Neural progenitor cell (in vitro differentiated cells): ENCODE measurements at regions not wholly inside any gene's neighbourhood (a gene's known extent, or its start where the extent isn't known, plus 50 kb on each side); places are given as distances from the start of the nearest gene placed in this dataset.

Experiments used
- CTCF ChIP-seq: fragments of 200-600 bp; sonication (generic); IDR thresholded peaks from 2 replicates; pipeline ENCODE4 v1.5.1; 2017; ENCODE audit warnings: antibody characterized with exemption, mild to moderate bottlenecking
- EZH2 ChIP-seq: fragments of 200-600 bp; sonication (generic); IDR thresholded peaks from 2 replicates; pipeline ENCODE4 v1.6.1; 2017; ENCODE audit warnings: antibody characterized with exemption, mild to moderate bottlenecking, moderate library complexity

DNA sequence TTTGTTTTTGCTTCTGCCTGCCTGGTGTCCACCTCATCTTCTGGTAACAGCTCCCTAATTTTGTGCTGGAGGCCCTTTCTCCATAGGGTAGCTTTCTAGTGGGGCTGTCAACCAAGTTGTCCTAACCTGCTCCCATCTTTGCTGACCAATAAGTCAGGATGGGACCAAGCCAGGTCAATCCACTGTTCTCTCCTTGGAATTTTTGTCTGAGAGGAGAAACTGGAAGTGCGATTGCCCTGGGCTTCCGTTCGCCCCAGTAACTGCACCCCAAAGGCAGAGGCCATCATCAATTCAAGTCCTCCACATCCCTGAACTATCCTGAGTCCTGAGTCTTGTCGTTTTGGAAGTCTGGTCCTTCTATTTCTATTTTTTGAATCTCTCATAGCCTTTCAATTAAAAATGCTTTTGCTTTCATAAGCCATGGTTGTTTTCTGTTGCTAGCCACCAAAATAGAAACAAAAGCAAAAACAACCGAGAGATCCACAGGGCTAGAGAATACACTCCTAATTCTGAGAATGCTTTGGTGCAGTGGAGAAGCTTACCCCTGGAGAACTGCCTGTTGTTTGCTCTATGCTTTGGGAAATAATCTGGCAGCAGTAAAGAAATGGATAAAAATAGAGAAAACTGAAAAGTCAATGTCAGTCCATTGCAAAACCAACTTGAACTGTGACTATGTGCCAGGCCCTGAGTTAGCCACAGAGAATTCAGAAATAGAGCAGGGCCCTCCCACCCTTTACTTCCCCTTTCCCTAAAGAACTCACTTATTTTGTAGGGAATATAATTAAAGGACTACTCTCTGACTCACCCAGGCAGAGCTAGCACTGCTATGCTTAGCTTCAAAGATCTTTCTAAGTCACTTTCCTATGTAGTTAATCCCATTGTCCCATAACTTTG is 368.1 kb downstream of the CXCL12 start:
- TF ChIP-seq CTCF (no peak), EZH2 (no peak)
